ENCODE measurements at regions not wholly inside any gene's neighbourhood (a gene's known extent, or its start where the extent isn't known, plus 50 kb on each side); places are given as distances from the start of the nearest gene placed in this dataset.

GRCh38 chr2:239692919-239693318, 292.1 kb upstream of the HDAC4 start:
- no peak overlapping the region for H3K4me3 ChIP-seq (ENCODE audit: low read depth, low read length)
- no peak for DNase-seq (ENCODE audit: low read depth, low spot score)
- ChIA-PET CTCF (no interaction called here), POLR2A (no interaction called here)
- TF ChIP-seq, protein P1, sequence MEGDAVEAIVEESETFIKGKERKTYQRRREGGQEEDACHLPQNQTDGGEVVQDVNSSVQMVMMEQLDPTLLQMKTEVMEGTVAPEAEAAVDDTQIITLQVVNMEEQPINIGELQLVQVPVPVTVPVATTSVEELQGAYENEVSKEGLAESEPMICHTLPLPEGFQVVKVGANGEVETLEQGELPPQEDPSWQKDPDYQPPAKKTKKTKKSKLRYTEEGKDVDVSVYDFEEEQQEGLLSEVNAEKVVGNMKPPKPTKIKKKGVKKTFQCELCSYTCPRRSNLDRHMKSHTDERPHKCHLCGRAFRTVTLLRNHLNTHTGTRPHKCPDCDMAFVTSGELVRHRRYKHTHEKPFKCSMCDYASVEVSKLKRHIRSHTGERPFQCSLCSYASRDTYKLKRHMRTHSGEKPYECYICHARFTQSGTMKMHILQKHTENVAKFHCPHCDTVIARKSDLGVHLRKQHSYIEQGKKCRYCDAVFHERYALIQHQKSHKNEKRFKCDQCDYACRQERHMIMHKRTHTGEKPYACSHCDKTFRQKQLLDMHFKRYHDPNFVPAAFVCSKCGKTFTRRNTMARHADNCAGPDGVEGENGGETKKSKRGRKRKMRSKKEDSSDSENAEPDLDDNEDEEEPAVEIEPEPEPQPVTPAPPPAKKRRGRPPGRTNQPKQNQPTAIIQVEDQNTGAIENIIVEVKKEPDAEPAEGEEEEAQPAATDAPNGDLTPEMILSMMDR (IDR thresholded peaks at IDR 0.05; ENCODE audit: insufficient read depth, low read length, missing control alignments): no peak

DNA sequence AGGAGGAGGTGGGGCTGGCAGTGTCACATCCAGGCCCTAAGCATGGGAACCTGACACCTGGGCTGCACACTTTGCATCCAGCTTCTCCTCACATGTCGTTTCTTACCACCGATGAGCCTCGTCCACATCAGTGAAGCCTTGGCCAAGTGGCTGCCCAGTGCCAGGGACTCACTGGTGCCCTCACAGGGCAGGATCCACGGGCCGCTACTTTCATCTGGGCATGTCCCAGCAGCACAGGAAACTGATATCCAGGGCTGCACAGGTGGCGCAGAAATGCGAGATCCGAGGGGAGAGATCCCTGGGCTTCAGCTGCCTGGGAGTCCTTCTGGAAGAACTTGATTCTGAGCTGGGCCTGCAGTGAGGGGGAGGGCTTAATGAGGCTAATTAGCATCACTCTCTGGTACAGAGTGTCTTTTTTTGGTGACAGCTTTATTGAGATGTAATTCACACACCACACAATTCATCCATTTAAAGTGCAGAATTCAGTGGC, 291.6 kb upstream of the HDAC4 start:
- ChIA-PET CTCF (no interaction called here), POLR2A (no interaction called here)
- DNase-seq (ENCODE audit: low read depth, low spot score): no peak
- TF ChIP-seq, protein P1 (IDR thresholded peaks at IDR 0.05; ENCODE audit: insufficient read depth, low read length, missing control alignments): no peak
- H3K4me3 ChIP-seq (ENCODE audit: low read depth, low read length): no peak overlapping the region

DNA sequence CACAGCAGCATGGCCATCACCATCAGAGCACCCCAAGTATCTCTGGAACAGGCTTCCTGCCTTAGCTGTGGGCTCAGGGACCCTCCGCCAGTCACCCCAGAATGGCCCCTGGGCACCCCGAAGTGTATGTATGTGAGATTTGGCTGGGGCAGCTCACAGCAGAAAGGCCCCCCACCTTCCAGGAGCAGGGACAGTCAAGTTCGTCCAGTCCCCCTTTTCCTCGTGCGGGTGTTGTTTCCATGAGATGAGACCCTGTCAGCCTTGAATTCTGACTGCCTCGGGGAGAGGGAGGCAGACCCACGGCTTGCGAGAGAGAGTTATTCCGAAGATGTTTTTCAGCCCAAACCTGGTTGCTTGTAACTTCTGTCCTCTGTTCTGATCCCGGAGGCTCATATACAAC, 290.9 kb upstream of the HDAC4 start:
- TF ChIP-seq, protein P1 (IDR thresholded peaks at IDR 0.05; ENCODE audit: insufficient read depth, low read length, missing control alignments): no peak
- ChIA-PET POLR2A (no interaction called here), CTCF (no interaction called here)
- H3K4me3 ChIP-seq (ENCODE audit: low read depth, low read length): no peak overlapping the region
- no peak for DNase-seq (ENCODE audit: low read depth, low spot score)

DNA sequence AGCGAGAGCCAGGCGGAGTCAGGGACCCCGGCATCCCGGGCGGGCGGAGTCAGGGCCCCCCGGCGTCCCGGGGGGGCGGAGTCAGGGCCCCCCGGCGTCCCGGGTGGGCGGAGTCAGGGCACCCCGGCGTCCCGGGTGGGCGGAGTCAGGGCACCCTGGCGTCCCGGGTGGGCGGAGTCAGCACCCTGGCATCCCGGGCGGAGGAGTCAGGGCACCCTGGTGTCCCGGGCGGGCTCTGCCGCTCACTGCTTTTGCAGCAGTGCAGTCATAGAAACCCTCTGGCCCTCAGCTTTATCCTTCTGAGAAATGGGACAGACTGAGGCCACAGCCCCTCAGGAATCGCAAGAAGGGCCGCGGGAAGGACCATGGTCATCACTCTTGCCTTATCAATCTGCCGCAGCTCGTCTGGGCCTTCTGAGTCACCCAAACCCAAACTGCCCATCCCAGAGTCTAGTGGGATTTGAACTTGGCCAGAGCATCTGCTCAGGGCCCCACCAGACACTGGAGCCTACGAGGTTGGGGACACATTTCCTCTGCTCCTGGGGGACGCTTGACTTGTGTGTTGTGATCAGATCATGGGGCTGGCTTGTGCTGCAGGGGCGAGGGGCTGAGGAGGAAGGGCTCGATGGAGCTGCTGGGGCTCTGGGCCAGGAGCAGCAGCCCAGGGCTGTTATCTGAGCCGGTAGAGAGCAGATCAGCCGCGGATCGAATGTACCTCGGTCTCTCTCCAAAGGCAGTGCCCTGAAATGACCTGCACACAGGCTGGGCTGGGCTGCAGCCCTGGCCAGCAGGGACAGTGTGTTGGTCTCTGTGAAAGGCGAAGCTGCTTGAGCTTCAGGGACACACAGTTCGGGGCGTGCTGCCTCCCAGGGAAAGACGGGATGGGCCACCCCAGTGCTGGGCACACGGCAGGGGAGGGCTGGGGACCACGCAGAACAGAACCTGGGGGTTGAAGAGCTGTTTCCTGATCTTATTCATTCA, 290.1 kb upstream of the HDAC4 start:
- no peak overlapping the region for H3K4me3 ChIP-seq (ENCODE audit: low read depth, low read length)
- CTCF ChIA-PET: no interaction called here
- TF ChIP-seq, protein P1 (IDR thresholded peaks at IDR 0.05; ENCODE audit: insufficient read depth, low read length, missing control alignments): no peak
- POLR2A ChIA-PET: no interaction called here
- no peak for DNase-seq (ENCODE audit: low read depth, low spot score)

GRCh38 chr2:239689985-239690384, 289.2 kb upstream of the HDAC4 start:
- POLR2A ChIA-PET: no interaction called here
- CTCF ChIA-PET: no interaction called here
- H3K4me3 ChIP-seq (ENCODE audit: low read depth, low read length): no peak overlapping the region

DNA sequence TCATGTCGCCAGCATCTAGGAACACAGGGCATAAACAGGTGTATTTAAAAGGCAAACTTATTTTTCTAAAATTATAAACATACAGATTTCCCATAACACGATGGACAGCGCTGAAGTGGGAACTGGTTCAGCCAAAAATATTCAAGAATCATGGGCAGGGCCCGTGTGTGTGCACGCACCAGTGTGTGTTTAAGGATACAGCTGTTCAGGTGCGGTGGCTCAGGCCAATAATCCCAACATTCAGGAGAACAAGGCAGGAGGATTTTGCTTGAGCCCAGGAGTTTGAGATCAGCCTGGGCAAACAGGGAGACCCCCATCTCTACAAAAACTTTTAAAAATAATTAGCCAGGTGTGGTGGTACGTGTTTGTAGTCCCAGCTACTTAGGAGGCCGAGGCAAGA, 288.6 kb upstream of the HDAC4 start:
- DNase-seq (ENCODE audit: low read depth, low spot score): no peak
- CTCF ChIA-PET: no interaction called here
- TF ChIP-seq, protein P1 (IDR thresholded peaks at IDR 0.05; ENCODE audit: insufficient read depth, low read length, missing control alignments): no peak
- H3K4me3 ChIP-seq (ENCODE audit: low read depth, low read length): no peak overlapping the region
- POLR2A ChIA-PET: no interaction called here

More at GRCh38 chr2:239689985-239690384, 289.2 kb upstream of the HDAC4 start:
- TF ChIP-seq, protein P1 (IDR thresholded peaks at IDR 0.05; ENCODE audit: insufficient read depth, low read length, missing control alignments): no peak
- no peak for DNase-seq (ENCODE audit: low read depth, low spot score)
